ENCODE measurements at regions not wholly inside any gene's neighbourhood (a gene's known extent, or its start where the extent isn't known, plus 50 kb on each side); places are given as distances from the start of the nearest gene placed in this dataset.
A peak's percentile ranks its signal among the peaks of the same experiment; 100 is the strongest.
"Not testable (repeated sequence)": the region's sequence is repeated elsewhere in the genome, so short reads cannot be mapped to it uniquely, and the experiment has no call there.

DNA sequence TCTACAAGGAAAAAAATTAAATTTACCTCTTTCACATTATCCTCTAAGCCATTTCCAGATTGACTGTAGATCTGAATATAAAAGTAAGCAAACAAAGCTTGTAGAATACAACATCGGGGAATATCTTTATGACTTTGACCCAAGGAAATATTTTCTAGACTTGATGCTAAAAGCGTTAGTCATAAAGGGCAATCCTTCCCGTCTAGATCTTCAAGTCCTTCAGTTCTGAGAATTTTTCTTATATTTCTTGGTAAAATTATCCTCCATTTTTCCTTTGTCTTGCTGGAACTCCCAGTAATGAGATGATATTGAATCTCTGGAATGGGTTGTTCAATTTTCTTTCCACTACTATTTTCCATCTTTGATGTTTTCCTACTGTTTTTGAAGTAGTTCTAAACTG, 77.8 kb upstream of the ZNF184 start:
- no peak for TF ChIP-seq EZH2 (IDR thresholded peaks at IDR 0.05; ENCODE audit: insufficient read depth, low read length)
- TF ChIP-seq, protein P1, sequence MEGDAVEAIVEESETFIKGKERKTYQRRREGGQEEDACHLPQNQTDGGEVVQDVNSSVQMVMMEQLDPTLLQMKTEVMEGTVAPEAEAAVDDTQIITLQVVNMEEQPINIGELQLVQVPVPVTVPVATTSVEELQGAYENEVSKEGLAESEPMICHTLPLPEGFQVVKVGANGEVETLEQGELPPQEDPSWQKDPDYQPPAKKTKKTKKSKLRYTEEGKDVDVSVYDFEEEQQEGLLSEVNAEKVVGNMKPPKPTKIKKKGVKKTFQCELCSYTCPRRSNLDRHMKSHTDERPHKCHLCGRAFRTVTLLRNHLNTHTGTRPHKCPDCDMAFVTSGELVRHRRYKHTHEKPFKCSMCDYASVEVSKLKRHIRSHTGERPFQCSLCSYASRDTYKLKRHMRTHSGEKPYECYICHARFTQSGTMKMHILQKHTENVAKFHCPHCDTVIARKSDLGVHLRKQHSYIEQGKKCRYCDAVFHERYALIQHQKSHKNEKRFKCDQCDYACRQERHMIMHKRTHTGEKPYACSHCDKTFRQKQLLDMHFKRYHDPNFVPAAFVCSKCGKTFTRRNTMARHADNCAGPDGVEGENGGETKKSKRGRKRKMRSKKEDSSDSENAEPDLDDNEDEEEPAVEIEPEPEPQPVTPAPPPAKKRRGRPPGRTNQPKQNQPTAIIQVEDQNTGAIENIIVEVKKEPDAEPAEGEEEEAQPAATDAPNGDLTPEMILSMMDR (IDR thresholded peaks at IDR 0.05; ENCODE audit: insufficient read depth, low read depth, low read length), result no peak
- no peaks in the 10 kb centered on the region for H3K4me1 Mint-ChIP-seq (ENCODE audit: low read depth, unreplicated experiment)
- no peaks in the 10 kb centered on the region for H3K36me3 Mint-ChIP-seq (ENCODE audit: low read depth, unreplicated experiment)
- no peak for FAIRE-seq
- Histone ChIP-seq H3K4me1 (ENCODE audit: insufficient read depth, low read length) (no peaks in the 10 kb centered on the region), H3K9me3 (ENCODE audit: insufficient read depth, low read depth, low read length) (no peaks in the 10 kb centered on the region), H3K27me3 (ENCODE audit: insufficient read depth, low read length) (peaks cover 5% of the 10 kb centered on the region), H4K20me1 (ENCODE audit: insufficient read depth, low read length) (no peaks in the 10 kb centered on the region), H3K79me2 (ENCODE audit: insufficient read depth, low read length) (no peaks in the 10 kb centered on the region), H3K36me3 (ENCODE audit: insufficient read depth, low read length) (no peaks in the 10 kb centered on the region), H3K4me3 (ENCODE audit: insufficient read depth, low read depth, low read length) (no peak overlapping the region), H3K4me2 (ENCODE audit: low read length) (no peak overlapping the region), H2AFZ (ENCODE audit: low read depth, low read length) (no peak overlapping the region), H3K27ac (ENCODE audit: low read depth, low read length) (no peak overlapping the region), H3K9ac (ENCODE audit: low read length) (no peak overlapping the region)
- H3K27ac Mint-ChIP-seq (ENCODE audit: unreplicated experiment), result no peak overlapping the region
- no peak overlapping the region for H3K4me3 Mint-ChIP-seq (ENCODE audit: unreplicated experiment)
- H3K9me3 Mint-ChIP-seq (ENCODE audit: unreplicated experiment), result no peaks in the 10 kb centered on the region
- no peaks in the 10 kb centered on the region for H3K27me3 Mint-ChIP-seq (ENCODE audit: low read depth, unreplicated experiment)
- no peak for DNase-seq (ENCODE audit: low read depth)

DNA sequence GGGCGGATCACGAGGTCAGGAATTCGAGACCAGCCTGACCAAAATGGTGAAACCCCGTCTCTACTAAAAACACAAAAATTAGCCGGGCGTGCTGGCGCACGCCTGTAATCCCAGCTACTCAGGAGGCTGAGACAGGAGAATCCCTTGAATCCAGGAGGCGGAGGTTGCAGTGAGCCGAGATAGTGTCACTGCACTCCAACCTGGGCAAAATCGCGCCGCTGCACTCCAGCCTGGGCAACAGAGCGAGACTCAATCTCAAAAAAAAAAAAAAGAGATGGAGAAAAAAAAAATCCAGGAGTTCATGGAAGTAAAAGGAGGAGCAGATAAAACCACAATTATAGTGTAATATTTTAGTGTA, 76.3 kb upstream of the ZNF184 start:
- H3K27me3 Mint-ChIP-seq (ENCODE audit: low read depth, unreplicated experiment); H3K27ac ChIP-seq (ENCODE audit: low read depth, low read length); H3K9ac ChIP-seq (ENCODE audit: low read length); H3K36me3 Mint-ChIP-seq (ENCODE audit: low read depth, unreplicated experiment); H3K27ac Mint-ChIP-seq (ENCODE audit: unreplicated experiment); FAIRE-seq; H3K9me3 Mint-ChIP-seq (ENCODE audit: unreplicated experiment); H2AFZ ChIP-seq (ENCODE audit: low read depth, low read length); H3K9me3 ChIP-seq (ENCODE audit: insufficient read depth, low read depth, low read length); H4K20me1 ChIP-seq (ENCODE audit: insufficient read depth, low read length); H3K36me3 ChIP-seq (ENCODE audit: insufficient read depth, low read length); H3K27me3 ChIP-seq (ENCODE audit: insufficient read depth, low read length); H3K4me2 ChIP-seq (ENCODE audit: low read length); H3K4me1 ChIP-seq (ENCODE audit: insufficient read depth, low read length); H3K79me2 ChIP-seq (ENCODE audit: insufficient read depth, low read length); H3K4me1 Mint-ChIP-seq (ENCODE audit: low read depth, unreplicated experiment); H3K4me3 Mint-ChIP-seq (ENCODE audit: unreplicated experiment); H3K4me3 ChIP-seq (ENCODE audit: insufficient read depth, low read depth, low read length); DNase-seq (ENCODE audit: low read depth): not testable (repeated sequence)

DNA sequence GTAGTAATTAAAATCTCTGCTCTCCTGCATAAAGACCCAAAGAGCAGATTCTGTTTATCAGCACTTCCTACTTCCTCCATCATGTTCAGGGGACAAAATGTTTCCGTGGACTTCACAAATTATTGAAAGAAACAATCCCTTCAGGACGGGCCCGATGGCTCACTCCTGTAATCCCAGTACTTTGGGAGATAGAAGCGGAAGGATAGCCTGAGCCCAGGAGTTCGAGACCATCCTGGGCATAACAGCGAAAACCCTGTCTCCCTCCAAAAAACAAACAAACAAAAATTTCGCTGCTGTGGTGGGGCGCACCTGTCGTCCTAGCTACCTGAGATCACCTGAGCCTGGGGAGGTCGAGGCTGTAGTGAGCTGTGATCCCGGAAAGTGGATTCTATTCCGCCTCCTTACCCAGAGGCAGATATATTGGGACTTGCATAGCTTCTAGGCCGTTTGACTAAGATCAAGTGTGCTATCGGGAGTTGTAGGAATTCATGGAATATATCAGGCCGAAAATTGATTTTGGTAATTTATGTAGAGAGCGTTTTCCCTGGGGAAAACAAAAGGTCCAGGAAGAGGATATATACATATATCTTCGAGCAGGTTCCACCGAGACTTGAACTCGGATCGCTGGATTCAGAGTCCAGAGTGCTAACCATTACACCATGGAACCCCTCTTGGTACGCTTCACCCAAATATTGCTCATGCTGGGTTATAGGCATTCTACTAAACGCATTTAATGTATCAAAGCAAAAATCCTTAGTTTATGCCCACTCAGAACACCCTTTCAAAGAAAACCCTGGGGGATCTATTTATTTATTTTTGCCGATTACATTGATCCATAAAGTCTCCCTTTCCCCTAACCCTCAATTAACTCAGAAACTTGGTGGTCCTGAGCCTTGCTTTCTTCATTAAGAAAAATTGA, 74.5 kb upstream of the ZNF184 start:
- no peaks in the 10 kb centered on the region for H3K36me3 Mint-ChIP-seq (ENCODE audit: low read depth, unreplicated experiment)
- H2AFZ ChIP-seq (ENCODE audit: low read depth, low read length), result no peak overlapping the region
- no peaks in the 10 kb centered on the region for H3K79me2 ChIP-seq (ENCODE audit: insufficient read depth, low read length)
- FAIRE-seq, result no peak
- peak overlapping the region; percentile 83 for H3K4me2 ChIP-seq (ENCODE audit: low read length)
- H3K4me3 Mint-ChIP-seq (ENCODE audit: unreplicated experiment), result peak overlapping the region; percentile 93
- no peaks in the 10 kb centered on the region for H4K20me1 ChIP-seq (ENCODE audit: insufficient read depth, low read length)
- no peaks in the 10 kb centered on the region for H3K36me3 ChIP-seq (ENCODE audit: insufficient read depth, low read length)
- no peak for TF ChIP-seq EZH2 (IDR thresholded peaks at IDR 0.05; ENCODE audit: insufficient read depth, low read length)
- TF ChIP-seq, protein P1 (IDR thresholded peaks at IDR 0.05; ENCODE audit: insufficient read depth, low read depth, low read length), result no peak
- no peak overlapping the region for H3K27ac ChIP-seq (ENCODE audit: low read depth, low read length)
- no peaks in the 10 kb centered on the region for H3K27me3 ChIP-seq (ENCODE audit: insufficient read depth, low read length)
- H3K9me3 ChIP-seq (ENCODE audit: insufficient read depth, low read depth, low read length), result no peaks in the 10 kb centered on the region
- no peaks in the 10 kb centered on the region for H3K4me1 Mint-ChIP-seq (ENCODE audit: low read depth, unreplicated experiment)
- H3K27me3 Mint-ChIP-seq (ENCODE audit: low read depth, unreplicated experiment), result no peaks in the 10 kb centered on the region
- H3K9ac ChIP-seq (ENCODE audit: low read length), result no peak overlapping the region
- H3K9me3 Mint-ChIP-seq (ENCODE audit: unreplicated experiment), result no peaks in the 10 kb centered on the region
- no peaks in the 10 kb centered on the region for H3K4me1 ChIP-seq (ENCODE audit: insufficient read depth, low read length)
- peak; percentile 44 for DNase-seq (ENCODE audit: low read depth)
- H3K4me3 ChIP-seq (ENCODE audit: insufficient read depth, low read depth, low read length), result peak overlapping the region; percentile 54
- H3K27ac Mint-ChIP-seq (ENCODE audit: unreplicated experiment), result peak overlapping the region; percentile 36

Measured in astrocyte (in vitro differentiated cells and primary cell).